HEK293 (cell line): ENCODE measurements at regions not wholly inside any gene's neighbourhood (a gene's known extent, or its start where the extent isn't known, plus 50 kb on each side); places are given as distances from the start of the nearest gene placed in this dataset.
"Not testable (repeated sequence)": the region's sequence is repeated elsewhere in the genome, so short reads cannot be mapped to it uniquely, and the experiment has no call there.

Source experiments
- KLF10 ChIP-seq: fragments of 450-650 bp; IDR thresholded peaks from 2 replicates; pipeline ENCODE4 v1.5.1; 2018; ENCODE audit warnings: missing biosample characterization, mild to moderate bottlenecking, missing genetic modification characterization
- KLF9 ChIP-seq: fragments of 450-650 bp; formaldehyde crosslinking; IDR thresholded peaks from 2 replicates; pipeline ENCODE4 v1.5.1; 2016; ENCODE audit warnings: missing biosample characterization, missing genetic modification characterization, low read depth
- SP2 ChIP-seq: fragments of 450-650 bp; formaldehyde crosslinking; IDR thresholded peaks from 2 replicates; pipeline ENCODE4 v1.5.1; 2016; ENCODE audit warnings: missing biosample characterization, missing genetic modification characterization
- ZBTB1 ChIP-seq: fragments of 450-650 bp; formaldehyde crosslinking; IDR thresholded peaks from 2 replicates; pipeline ENCODE4 v1.5.1; 2016; ENCODE audit warnings: missing biosample characterization, missing genetic modification characterization
- ZBTB8A ChIP-seq: fragments of 450-650 bp; formaldehyde crosslinking; IDR thresholded peaks from 2 replicates; pipeline ENCODE4 v1.5.1; 2016; ENCODE audit warnings: missing biosample characterization, missing genetic modification characterization
- ZNF121 ChIP-seq: fragments of 450-650 bp; formaldehyde crosslinking; IDR thresholded peaks from 2 replicates; pipeline ENCODE4 v1.5.1; 2016; ENCODE audit warnings: missing biosample characterization, missing genetic modification characterization
- ZNF529 ChIP-seq: fragments of 450-650 bp; formaldehyde crosslinking; IDR thresholded peaks from 2 replicates; pipeline ENCODE4 v1.5.1; 2017; ENCODE audit warnings: missing genetic modification characterization, missing biosample characterization; ENCODE audit not compliant: insufficient replicate concordance
- ZNF785 ChIP-seq: fragments of 450-650 bp; formaldehyde crosslinking; IDR thresholded peaks from 2 replicates; pipeline ENCODE4 v1.5.1; 2016; ENCODE audit warnings: missing biosample characterization, missing genetic modification characterization
- ZNF792 ChIP-seq: fragments of 450-650 bp; formaldehyde crosslinking; IDR thresholded peaks from 2 replicates; pipeline ENCODE4 v1.5.1; 2016; ENCODE audit warnings: missing biosample characterization, missing genetic modification characterization
- ZSCAN30 ChIP-seq: fragments of 450-650 bp; IDR thresholded peaks from 2 replicates; pipeline ENCODE4 v1.5.1; 2018; ENCODE audit warnings: missing biosample characterization, mild to moderate bottlenecking, missing genetic modification characterization, moderate library complexity
- TF ChIP-seq, protein P1 (sequence below): fragments of 450-650 bp; formaldehyde crosslinking; IDR thresholded peaks from 2 replicates; pipeline ENCODE4 v1.5.1; 2016; ENCODE audit warnings: missing biosample characterization, missing genetic modification characterization
- TF ChIP-seq, protein P2 (sequence below): IDR thresholded peaks from 2 replicates; pipeline ENCODE4 v1.6.1; 2011; ENCODE audit warnings: mild to moderate bottlenecking, low read depth, low read length, borderline replicate concordance
- TF ChIP-seq, protein P3 (sequence below): fragments of 450-650 bp; formaldehyde crosslinking; IDR thresholded peaks from 2 replicates; pipeline ENCODE4 v1.5.1; 2017; ENCODE audit warnings: missing biosample characterization, missing genetic modification characterization
- TF ChIP-seq, protein P4 (sequence below): sonication (generic); formaldehyde crosslinking; IDR thresholded peaks from 2 replicates; pipeline ENCODE4 v1.8.1; 2022; ENCODE audit warnings: mild to moderate bottlenecking, moderate library complexity, missing genetic modification reagents

DNA sequence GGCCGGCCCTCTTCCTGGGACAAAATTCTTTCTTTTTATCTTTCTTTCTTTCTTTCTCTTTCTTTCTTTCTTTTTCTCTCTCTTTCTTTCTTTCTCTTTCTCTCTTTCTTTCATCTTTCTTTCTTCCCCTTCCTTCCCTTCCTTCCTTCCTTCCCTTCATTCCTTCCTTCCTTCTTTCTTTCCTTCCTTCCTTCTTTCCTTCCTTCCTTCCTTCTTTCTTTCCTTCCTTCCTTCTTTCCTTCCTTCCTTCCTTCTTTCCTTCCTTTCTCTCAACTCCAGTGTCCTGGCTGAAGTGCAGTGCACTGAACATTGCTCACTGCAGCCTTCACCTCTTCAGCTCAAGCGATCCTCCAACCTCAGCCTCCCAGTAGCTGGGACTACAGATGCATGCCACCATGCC lies 112.5 kb downstream of the SEPTIN7 start:
- TF ChIP-seq, protein P1, sequence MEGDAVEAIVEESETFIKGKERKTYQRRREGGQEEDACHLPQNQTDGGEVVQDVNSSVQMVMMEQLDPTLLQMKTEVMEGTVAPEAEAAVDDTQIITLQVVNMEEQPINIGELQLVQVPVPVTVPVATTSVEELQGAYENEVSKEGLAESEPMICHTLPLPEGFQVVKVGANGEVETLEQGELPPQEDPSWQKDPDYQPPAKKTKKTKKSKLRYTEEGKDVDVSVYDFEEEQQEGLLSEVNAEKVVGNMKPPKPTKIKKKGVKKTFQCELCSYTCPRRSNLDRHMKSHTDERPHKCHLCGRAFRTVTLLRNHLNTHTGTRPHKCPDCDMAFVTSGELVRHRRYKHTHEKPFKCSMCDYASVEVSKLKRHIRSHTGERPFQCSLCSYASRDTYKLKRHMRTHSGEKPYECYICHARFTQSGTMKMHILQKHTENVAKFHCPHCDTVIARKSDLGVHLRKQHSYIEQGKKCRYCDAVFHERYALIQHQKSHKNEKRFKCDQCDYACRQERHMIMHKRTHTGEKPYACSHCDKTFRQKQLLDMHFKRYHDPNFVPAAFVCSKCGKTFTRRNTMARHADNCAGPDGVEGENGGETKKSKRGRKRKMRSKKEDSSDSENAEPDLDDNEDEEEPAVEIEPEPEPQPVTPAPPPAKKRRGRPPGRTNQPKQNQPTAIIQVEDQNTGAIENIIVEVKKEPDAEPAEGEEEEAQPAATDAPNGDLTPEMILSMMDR (tag by site-specific recombination), result not testable (repeated sequence)
- TF ChIP-seq SP2 (tag by site-specific recombination); KLF9 (tag by site-specific recombination); ZBTB8A (tag by site-specific recombination); ZNF785; ZBTB1; ZNF792 (tag by site-specific recombination); KLF10 (tag by site-specific recombination); ZNF121; ZSCAN30 (tag by site-specific recombination); ZNF529 (tag by site-specific recombination): not testable (repeated sequence)
- TF ChIP-seq, protein P2, sequence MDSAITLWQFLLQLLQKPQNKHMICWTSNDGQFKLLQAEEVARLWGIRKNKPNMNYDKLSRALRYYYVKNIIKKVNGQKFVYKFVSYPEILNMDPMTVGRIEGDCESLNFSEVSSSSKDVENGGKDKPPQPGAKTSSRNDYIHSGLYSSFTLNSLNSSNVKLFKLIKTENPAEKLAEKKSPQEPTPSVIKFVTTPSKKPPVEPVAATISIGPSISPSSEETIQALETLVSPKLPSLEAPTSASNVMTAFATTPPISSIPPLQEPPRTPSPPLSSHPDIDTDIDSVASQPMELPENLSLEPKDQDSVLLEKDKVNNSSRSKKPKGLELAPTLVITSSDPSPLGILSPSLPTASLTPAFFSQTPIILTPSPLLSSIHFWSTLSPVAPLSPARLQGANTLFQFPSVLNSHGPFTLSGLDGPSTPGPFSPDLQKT, result not testable (repeated sequence)
- TF ChIP-seq, protein P3, sequence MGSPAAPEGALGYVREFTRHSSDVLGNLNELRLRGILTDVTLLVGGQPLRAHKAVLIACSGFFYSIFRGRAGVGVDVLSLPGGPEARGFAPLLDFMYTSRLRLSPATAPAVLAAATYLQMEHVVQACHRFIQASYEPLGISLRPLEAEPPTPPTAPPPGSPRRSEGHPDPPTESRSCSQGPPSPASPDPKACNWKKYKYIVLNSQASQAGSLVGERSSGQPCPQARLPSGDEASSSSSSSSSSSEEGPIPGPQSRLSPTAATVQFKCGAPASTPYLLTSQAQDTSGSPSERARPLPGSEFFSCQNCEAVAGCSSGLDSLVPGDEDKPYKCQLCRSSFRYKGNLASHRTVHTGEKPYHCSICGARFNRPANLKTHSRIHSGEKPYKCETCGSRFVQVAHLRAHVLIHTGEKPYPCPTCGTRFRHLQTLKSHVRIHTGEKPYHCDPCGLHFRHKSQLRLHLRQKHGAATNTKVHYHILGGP (tag by site-specific recombination), result not testable (repeated sequence)
- TF ChIP-seq, protein P4, sequence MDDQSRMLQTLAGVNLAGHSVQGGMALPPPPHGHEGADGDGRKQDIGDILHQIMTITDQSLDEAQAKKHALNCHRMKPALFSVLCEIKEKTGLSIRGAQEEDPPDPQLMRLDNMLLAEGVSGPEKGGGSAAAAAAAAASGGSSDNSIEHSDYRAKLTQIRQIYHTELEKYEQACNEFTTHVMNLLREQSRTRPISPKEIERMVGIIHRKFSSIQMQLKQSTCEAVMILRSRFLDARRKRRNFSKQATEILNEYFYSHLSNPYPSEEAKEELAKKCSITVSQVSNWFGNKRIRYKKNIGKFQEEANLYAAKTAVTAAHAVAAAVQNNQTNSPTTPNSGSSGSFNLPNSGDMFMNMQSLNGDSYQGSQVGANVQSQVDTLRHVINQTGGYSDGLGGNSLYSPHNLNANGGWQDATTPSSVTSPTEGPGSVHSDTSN (CRISPR knock-in tag), result not testable (repeated sequence)
